Mucosa of descending colon (tissue), 3 donors: ENCODE measurements at regions not wholly inside any gene's neighbourhood (a gene's known extent, or its start where the extent isn't known, plus 50 kb on each side); places are given as distances from the start of the nearest gene placed in this dataset.

Experiments
- ATAC-seq: fragments of 200-7000 bp; cut with Tn5 transposase; one replicate; pipeline ENCODE4 v1.9.1; 2020; ENCODE audit warnings: mild to moderate bottlenecking, moderate library complexity
- DNase-seq, 3 donors: peaks; one replicate each; pipeline ENCODE4 v3.0.0-alpha.2; 2020
- H3K36me3 ChIP-seq: fragments of 200-600 bp; one replicate; pipeline ENCODE4 v1.8.0; 2021; ENCODE audit warnings: low read depth, mild to moderate bottlenecking
- H3K4me1 ChIP-seq: fragments of 200-600 bp; one replicate; pipeline ENCODE4 v1.8.0; 2021; ENCODE audit warnings: low read depth, mild to moderate bottlenecking
- H3K4me3 ChIP-seq: fragments of 200-600 bp; one replicate; pipeline ENCODE4 v1.8.0; 2021; ENCODE audit warnings: mild to moderate bottlenecking
- H3K9me3 ChIP-seq: fragments of 200-600 bp; one replicate; pipeline ENCODE4 v1.8.0; 2021; ENCODE audit warnings: mild to moderate bottlenecking
- intact Hi-C, 2 donors: fragments of 100-400 bp; cut with DNase I in 1 of 2; cut with micrococcal nuclease in 1 of 2; formaldehyde crosslinking; loops; one replicate each; pipeline versions ENCODE4 v1.11.0 to v1.11.1; 2022; cut with DNase I, micrococcal nuclease
- TF ChIP-seq, protein P1 (sequence below): fragments of 200-600 bp; IDR thresholded peaks from one replicate; pipeline ENCODE4 v1.8.0; 2022; ENCODE audit warnings: antibody characterized with exemption, mild to moderate bottlenecking
- donor health status: DM: no; HTN: no; CAD: no; lungs with moderate emphysema.
- donor health status: DM: no; HTN: no; CAD: no.
- donor health status: DM: no; HTN: yes; CAD: no.

DNA sequence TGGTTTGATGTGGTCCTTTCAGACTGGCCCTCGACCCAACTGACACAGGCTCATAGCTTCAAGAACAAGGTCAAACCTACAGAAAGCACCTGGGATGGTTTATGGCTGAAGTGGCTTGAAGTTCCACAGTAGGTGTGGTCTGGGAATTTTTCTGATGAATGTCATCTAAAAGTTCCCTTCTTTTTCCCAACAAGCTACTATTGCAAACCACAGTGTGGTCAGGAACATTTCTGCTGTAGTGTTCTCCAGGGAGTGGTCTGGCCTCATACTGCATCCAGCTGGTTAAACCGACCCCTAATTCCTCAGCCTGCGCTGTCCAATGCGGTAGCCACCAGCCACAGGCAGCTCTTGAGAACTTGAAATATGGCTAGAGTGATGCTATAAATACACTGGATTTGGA, 92.7 kb downstream of the FAM124B start:
- no peaks in the 10 kb centered on the region for H3K9me3 ChIP-seq
- DNase-seq (no peak), ATAC-seq (no peak)
- intact Hi-C loops = no loop called here
- H3K4me1 ChIP-seq = no peaks in the 10 kb centered on the region
- no peaks in the 10 kb centered on the region for H3K36me3 ChIP-seq
- TF ChIP-seq, protein P1, sequence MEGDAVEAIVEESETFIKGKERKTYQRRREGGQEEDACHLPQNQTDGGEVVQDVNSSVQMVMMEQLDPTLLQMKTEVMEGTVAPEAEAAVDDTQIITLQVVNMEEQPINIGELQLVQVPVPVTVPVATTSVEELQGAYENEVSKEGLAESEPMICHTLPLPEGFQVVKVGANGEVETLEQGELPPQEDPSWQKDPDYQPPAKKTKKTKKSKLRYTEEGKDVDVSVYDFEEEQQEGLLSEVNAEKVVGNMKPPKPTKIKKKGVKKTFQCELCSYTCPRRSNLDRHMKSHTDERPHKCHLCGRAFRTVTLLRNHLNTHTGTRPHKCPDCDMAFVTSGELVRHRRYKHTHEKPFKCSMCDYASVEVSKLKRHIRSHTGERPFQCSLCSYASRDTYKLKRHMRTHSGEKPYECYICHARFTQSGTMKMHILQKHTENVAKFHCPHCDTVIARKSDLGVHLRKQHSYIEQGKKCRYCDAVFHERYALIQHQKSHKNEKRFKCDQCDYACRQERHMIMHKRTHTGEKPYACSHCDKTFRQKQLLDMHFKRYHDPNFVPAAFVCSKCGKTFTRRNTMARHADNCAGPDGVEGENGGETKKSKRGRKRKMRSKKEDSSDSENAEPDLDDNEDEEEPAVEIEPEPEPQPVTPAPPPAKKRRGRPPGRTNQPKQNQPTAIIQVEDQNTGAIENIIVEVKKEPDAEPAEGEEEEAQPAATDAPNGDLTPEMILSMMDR = no peak
- H3K4me3 ChIP-seq = no peak overlapping the region

DNA sequence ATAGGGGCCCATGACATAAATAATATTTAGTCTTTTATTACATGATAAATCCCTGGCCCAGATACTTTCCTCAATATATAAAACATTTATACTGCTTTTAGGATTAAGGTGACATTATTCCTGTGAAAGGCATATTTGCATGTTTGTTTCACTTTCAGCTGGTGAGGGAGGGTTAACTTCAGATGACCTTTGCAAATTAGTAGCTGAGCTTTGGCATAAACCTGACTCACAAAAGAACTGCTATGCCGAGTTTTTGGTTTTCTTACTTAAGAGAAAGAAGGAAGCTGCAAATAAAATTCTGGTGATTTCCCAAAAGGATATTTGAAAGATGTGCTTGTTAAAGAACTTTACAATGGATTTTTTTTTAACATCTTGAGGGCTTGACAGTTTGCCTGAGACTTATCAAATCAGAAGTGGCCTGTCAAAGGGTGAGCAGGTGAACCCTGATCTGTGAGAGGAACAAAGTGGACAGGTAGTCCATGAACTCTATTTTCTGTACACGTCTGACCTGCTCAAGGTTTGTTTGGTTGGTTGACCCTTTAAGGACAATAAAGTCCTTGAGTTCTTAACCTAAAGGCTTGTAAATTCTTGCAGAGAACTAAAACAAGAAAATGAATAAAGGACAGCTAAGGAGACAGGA, 93.5 kb downstream of the FAM124B start:
- intact Hi-C loops = no loop called here
- no peaks in the 10 kb centered on the region for H3K36me3 ChIP-seq
- no peaks in the 10 kb centered on the region for H3K9me3 ChIP-seq
- no peak overlapping the region for H3K4me3 ChIP-seq
- TF ChIP-seq, protein P1 = no peak
- H3K4me1 ChIP-seq = no peaks in the 10 kb centered on the region
- DNase-seq = no peak
- peak; percentile 50 for ATAC-seq

DNA sequence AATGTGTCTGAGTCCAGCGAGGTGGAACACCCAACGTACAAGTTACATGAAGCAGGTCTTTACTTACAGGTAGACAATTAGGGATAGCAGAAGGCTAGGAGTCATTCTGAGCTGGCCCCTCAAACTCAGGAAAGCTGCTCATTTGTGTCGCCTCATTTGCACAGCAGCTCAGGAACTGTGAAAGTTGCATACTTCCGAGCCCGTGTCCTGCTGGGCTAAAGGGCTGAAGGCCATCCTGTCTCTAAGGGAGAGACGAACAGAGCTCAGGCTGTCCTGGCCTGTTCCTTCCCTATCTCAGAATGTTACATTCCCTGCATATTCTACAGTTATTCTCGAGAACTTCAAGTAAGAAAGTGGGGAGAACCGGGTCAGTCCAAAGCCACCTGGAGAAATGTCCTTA, 99.0 kb downstream of the FAM124B start:
- DNase-seq (no peak), ATAC-seq (no peak)
- intact Hi-C loops = no loop called here
- no peaks in the 10 kb centered on the region for H3K36me3 ChIP-seq
- TF ChIP-seq, protein P1 = no peak
- no peak overlapping the region for H3K4me3 ChIP-seq
- no peaks in the 10 kb centered on the region for H3K9me3 ChIP-seq
- H3K4me1 ChIP-seq = no peaks in the 10 kb centered on the region

DNA sequence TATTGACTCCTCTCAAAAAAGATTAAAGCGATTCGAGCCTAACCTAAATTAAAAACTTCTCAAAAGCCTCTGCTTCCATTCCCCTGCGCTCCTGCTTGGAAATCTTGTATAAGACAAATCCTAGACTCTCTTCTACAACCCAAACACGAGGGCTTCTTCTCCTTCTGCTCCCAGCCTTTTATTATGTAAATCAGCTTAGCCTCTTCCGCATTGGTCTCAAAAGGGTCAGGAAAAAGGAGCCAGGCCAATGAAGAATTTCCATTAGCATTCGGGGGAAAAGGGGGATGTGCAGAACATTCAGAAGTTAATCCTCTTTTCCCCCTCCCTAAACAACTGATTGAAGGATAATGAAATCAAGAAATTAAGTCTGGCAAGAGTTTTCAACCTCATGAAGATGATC, 107.9 kb downstream of the FAM124B start:
- Histone ChIP-seq H3K9me3 (no peaks in the 10 kb centered on the region), H3K4me1 (no peaks in the 10 kb centered on the region), H3K36me3 (no peaks in the 10 kb centered on the region), H3K4me3 (no peak overlapping the region)
- no peak for DNase-seq
- intact Hi-C loops = no loop called here
- TF ChIP-seq, protein P1 = no peak
- ATAC-seq = no peak

DNA sequence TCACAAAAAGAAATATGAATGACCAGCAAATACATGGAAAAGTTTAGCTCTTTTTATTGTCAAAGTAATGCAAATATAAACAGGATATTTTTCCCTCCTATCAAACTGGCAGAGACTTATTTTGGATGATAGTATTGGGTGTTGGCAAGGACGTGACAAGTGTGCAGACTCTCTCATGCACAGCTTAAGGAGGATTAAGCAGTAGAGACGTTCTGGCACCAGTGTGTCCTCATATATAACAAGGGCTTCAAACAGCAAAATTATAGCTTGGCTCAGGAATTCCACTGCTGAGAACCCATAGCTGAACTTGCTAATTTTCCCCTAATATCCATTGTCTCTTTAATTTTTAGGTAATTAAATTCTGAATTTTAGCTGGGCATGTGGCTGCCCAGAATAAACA, 114.4 kb downstream of the FAM124B start:
- TF ChIP-seq, protein P1 = no peak
- intact Hi-C loops = loop anchor here in 1 of 2 donors (10.0 kb wide), 1 partner anchor 293 kb away; no protein-coding TSS in a partner anchor
- Histone ChIP-seq H3K36me3 (no peaks in the 10 kb centered on the region), H3K4me1 (no peaks in the 10 kb centered on the region), H3K4me3 (no peak overlapping the region), H3K9me3 (no peaks in the 10 kb centered on the region)
- ATAC-seq (no peak), DNase-seq (no peak)

DNA sequence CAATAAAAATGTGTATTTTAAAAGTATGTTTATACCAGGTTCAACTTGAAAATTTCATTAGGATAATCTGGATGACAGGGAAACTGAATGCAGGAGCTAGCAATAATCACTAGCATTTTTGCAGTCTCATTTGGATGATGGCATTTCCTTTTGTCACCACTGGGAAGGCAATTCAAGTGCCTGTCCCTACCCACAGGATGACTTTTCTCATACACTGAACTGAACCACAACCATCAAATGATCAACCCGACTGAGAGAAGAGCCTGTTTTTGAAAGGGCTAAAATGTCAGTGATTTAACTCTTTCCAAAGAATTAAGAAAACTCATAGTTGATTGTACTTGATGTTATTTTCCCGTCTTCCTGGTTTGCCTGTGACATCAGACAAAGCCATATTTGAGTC, 115.0 kb downstream of the FAM124B start:
- DNase-seq (no peak), ATAC-seq (no peak)
- intact Hi-C loops = loop anchor here in 1 of 2 donors (10.0 kb wide), 1 partner anchor 292 kb away; no protein-coding TSS in a partner anchor
- TF ChIP-seq, protein P1 = no peak
- Histone ChIP-seq H3K36me3 (no peaks in the 10 kb centered on the region), H3K9me3 (no peaks in the 10 kb centered on the region), H3K4me1 (no peaks in the 10 kb centered on the region), H3K4me3 (no peak overlapping the region)
